HG02588 (cell line): ENCODE measurements at regions not wholly inside any gene's neighbourhood (a gene's known extent, or its start where the extent isn't known, plus 50 kb on each side); places are given as distances from the start of the nearest gene placed in this dataset.

Source experiments
- ATAC-seq: cut with Tn5 transposase; IDR thresholded peaks from one replicate; pipeline ENCODE4 v1.9.1; 2021; ENCODE audit warnings: mild to moderate bottlenecking, moderate library complexity; ENCODE audit not compliant: unreplicated experiment

DNA sequence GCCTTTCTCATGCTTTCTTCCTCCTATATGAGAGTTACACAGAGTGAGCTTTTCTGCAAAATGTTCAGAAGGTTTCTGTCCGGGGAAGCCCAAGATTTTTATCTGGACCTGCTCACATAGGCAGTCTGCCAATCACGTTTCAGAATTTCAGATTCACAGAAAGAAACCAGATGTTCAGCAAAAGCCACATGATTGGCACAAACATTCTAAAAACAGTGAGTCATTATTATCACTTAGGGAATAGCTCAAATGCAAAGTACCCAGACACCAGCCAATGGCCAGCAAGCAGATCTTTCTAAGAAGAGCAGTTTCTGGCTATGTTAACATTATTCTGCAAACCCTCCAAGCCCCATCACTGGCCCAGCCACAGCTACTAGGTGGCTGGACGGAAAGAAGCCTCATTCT lies 1558.5 kb upstream of the TMEM132C start:
- ATAC-seq = no peak

DNA sequence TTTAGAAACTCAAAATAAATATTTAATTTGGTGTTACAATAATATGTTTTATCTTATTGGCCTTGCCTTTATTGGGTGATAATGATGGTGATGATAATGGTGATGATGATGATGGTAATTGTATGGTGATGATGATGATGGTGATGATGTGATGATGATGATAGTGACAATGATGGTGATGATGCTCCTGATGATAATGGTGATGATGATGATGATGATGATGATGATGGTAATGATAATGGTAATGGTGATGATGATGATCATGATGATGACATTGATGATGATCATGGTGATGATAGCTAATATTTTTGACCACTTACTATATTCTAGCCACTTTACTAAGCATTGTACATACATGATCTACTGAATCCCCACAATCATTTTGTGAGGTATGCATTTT lies 1548.6 kb upstream of the TMEM132C start:
- ATAC-seq = no peak

DNA sequence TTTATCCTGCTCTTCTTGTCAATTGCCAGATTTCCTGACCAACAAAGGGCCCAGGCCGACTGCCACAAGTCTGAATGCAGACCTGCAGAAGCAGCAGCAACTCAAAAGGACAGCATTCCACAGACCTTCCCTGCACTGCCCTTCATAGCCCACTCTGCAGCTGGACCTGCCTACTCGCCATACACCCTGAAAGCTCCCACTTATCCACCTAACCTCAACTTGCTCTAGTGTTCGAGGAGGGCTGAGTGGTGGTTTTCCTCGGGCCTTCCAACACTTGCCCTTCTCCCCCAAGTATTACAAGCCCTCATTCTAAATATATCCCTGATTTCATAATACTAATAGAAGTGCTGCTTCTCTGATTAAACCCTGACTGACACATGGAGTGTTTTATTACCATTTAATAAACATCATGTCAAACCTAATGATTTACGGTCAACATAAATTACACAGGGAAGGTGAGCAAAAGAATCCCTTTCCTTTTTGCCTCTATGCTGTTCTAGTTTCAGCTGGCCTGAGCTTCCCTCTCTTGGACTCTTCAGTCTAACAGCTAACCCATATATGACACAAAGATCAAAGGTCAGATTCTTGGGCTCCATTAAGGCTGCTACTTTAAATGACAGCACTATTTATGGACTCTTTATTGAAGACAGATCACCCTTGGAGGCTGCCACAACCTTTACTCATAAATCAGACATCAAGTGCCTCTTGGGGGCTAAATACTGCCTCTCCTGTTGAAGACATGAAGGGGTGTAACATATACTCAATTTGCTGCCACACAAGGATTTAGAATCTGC lies 1546.9 kb upstream of the TMEM132C start:
- ATAC-seq = no peak

GRCh38 chr12:126726481-126727217 lies 1540.3 kb upstream of the TMEM132C start:
- no peak for ATAC-seq

GRCh38 chr12:126727218-126728075 lies 1539.5 kb upstream of the TMEM132C start:
- ATAC-seq = no peak

DNA sequence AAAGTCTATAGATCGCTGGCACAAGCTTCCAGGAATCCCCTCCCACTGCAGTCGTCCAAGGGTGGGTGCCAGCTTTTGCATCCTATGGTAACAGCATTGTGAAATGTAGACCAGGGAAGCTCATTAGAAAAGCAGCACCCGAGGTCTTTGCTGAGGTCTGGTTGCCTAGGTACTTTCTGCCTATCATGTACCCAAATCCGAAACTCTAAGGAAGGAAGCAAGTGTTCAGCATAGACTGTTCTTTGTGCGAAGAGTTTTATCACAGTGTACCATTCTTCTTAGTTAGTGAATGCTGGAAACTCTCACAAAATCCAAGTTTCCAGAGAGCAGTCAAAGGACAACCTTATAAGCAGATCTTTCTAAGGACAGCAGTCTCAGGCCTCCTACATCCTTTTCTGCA lies 1532.7 kb upstream of the TMEM132C start:
- ATAC-seq = no peak

DNA sequence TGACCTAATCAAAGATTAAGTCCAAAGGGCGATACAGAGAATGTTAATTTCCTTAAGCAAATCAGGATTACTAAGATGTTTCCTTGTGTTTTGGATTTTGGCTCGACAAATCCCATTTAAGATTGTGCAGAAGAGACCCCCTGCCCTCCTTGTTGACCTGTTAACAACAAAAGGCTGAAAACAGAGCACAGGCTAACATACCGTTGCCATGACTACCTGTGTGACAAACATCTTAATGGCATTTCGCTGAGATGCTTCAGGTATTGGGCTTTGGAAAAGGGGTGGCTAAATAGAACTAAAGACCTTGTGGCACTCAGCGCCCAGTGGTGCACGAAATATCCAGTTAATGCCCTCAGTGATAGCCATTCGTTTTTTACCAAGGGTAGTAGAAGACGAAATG lies 1532.3 kb upstream of the TMEM132C start:
- ATAC-seq = no peak

DNA sequence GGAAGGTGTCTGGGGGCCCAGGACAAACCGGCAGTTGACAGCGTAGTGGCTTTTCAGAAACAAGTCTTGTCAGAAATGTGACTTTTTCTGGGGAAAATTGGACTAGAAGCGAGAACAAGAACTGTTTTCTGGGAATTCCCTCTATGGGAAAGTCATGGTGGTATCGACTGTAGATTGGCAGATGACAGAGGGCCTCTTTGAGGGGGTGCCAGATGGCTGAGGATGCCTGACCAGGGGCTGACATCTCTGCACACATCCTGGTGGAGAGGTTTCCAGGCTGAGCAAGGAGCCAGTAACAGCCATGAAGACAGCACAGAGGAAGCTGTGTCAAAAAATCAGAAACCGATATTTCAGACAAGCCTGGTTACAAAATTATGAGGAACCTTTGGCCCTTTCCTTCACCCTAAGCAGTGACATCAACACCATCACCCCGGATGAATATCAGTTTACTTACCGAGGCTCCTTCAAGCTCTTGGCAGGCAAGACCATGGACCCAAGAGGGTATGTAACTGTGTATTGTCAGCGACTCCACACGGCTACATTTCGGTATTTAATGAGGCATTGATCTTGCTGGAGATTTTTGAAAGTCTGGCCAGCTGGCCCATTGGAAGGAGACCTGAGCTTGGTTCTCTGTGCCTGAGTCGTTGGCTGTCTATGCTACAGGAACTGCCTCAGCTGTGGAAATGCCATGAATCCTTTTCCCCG lies 1525.3 kb upstream of the TMEM132C start:
- no peak for ATAC-seq

GRCh38 chr12:126742241-126742641 lies 1524.7 kb upstream of the TMEM132C start:
- no peak for ATAC-seq

DNA sequence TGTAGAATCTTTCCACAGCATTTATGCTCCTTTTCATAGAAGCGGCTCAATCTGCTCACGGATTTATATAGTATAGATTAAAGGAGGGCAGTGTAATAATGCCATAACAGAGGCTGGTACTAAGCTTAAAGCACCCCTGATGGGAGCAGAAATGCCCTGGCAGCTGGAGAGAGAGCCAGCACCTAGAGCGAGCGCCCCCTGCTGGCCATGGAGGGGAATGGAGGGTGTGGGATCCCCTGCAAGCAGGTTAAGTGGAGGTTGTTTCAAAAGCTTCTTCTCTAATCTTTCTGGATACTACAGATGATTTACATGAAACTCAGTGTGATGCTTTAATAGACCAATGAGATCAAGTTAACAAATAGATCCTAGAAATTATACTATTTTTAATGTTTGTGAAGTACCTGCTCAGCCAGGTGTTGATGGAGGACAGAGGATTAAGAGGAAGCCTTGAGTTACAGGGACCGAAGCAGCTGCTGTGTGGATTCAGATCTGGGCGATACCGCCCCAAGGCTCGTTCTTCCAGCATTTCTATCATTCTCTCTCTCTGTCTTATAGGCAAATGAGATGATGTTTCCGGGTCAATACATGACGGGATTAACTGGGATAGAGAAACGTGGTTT lies 1519.3 kb upstream of the TMEM132C start:
- ATAC-seq = no peak

DNA sequence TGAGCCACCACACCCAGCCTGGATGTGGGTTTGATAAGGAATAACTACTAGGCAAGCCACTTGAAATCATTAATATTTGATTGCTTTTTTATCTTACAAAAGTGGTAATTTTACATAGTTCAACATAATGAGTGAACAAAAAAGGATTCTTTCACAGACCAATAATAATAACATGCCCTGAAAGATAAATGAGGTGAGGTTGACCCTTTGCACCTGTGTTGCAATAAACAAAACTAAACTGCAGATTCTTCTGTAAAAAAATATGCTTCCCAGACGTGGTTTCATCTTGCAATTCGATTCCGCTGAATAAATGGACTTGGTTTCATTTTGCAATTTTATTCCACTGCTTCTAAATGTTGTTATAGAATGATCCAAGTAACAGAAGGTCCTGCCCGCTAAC lies 1514.9 kb upstream of the TMEM132C start:
- ATAC-seq = no peak

DNA sequence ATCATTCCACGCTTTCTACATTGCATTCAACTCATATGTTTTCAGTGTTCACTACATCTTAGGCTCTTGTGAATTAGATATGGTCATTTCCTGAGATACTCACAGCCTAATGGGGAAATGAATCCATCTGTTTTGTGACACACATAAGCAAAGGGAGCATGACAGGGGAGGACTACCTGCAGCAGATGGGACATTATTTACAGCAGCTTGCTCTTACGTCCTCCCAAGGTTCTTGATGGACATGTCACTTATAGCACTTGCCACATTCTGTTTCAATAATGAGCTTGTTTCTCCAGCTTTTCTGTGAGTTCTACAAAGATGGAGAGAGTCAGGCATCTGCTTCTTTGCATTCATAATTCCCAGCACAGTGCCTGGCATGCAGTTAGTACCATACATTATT lies 1509.6 kb upstream of the TMEM132C start:
- no peak for ATAC-seq

- no peak for ATAC-seq
These were observed 1506.9 kb upstream of the TMEM132C start for GRCh38 chr12:126760092-126760491.

DNA sequence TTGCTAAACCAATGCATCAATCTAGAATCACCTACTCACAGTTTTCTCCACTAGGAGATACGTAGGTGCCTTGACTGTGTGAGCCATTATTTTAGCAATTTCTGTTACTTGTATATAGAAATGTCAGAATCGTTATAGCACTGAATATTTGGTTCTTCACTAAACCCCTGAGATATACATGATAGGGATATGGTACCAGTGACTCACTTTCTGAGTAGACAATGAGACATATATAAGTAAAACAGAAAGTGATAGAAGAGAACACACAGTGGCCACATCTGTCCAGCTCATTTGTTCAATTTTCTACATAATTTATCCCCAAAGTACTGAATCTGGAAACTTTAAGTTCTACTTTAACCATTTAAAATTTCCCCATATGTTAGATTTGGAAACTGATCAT lies 1505.5 kb upstream of the TMEM132C start:
- ATAC-seq = no peak

DNA sequence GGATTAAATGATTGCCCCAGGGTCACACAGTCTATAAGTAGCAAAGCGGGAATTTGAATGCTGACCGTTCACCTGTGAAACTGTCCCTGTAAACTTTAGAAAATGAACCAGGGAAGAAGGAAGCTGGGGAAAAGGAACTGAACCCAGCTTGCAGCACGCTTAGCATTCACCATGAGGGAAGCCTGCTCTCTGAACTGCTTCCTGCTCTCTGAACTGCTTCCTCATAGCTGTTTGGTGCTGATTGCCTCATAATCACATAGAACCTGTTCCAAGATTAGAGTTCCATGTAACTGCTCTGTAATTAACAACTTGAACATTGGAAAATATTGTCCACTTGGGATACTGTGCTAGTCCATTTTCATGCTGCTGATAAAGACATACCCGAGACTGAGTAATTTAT lies 1504.8 kb upstream of the TMEM132C start:
- ATAC-seq = no peak

DNA sequence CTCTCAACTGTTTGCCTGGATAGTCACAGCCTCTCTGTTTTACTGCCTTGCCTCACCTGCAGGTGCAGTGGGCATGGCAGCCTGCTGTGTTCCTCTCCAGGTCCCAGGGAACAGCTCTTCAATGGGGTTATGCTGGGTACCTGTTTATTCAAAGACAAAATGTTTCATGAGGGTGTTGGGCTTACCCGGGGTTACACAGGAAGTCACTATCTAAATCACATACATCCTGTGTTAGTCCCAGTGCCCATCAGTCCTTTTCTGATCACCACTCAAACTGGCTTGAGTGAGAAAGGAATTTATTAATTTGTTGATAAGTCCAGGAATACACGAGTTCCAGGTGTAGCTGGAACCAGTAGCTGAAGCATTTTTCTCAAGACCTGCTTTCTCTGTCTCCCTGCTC lies 1503.6 kb upstream of the TMEM132C start:
- no peak for ATAC-seq

DNA sequence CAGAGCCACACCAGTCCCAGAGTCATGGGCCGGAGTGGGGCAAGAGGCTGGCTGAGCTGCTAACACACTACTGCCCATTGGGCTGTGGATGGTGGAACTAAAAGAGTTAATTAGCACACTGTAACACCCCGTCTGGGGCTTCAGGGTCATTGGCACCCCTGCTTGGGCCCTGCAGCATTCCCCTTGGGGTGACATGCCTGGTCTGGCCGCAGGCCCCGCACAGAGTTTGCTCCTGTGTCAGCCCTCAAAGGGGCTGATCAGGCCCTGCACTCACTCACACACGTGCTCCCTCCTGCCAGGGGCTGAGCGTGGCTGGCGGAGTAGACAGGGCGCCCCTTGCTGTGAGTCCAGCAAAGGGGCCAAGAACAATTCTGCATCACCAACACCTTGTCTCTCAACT lies 1499.6 kb upstream of the TMEM132C start:
- ATAC-seq = no peak

DNA sequence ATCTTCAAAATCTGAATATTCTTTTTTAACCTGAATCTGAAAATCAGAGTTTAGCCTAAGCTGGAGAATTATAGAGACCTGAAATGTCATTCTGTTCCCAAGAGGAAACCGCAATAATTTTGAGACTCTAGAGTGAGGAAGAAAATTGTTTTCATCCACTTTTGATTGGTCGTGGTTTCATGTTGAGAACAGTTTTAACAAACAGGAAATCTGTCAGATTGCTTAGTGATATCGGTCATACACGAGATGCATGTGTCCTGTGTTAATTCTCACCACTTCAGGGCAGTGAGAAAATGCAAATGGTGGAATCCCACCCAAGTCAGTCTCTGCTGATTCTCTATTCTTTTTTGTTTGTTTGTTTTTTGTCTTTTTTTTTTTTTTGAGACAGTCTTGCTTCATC lies 1498.5 kb upstream of the TMEM132C start:
- no peak for ATAC-seq

- ATAC-seq = no peak
These were observed 1496.8 kb upstream of the TMEM132C start for GRCh38 chr12:126770188-126770587.

- peak; percentile 76 for ATAC-seq
These were observed 1494.7 kb upstream of the TMEM132C start for GRCh38 chr12:126772171-126772864.
